ENCODE measurements at regions not wholly inside any gene's neighbourhood (a gene's known extent, or its start where the extent isn't known, plus 50 kb on each side); places are given as distances from the start of the nearest gene placed in this dataset.

DNA sequence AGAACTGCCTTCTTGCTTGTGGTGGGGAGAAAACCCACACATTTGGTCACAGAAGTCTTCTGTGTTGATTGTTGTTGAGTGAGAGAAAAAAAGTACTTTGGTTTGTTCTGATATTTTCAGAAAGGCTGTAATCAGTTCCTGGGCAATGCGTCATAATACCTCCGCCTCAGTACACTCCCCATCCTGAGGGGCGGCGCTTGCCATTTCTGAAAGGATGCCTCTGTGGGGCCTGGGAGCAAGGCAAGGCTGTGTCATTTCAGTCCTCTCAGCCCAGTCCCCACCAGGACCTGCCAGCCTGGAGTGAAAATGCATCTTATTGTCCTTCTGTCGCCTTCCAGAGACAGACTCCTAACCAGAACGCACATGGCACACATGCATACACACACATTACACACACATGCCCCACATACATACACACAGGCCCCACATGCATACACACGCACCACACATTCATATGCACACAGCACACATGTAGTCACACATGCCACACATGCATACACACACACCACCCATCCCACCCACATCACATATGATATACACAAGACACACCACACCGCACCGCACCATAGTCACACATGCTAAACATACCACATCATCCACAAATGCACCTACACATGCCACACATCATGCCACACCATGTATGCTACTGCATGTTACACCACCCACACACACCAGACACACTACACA, 90.0 kb downstream of the CXCL12 start:
- no peak overlapping the region for H3K4me3 ChIP-seq (ENCODE audit: low read depth, low read length)
- DNase-seq (ENCODE audit: low read depth), result no peak
- TF ChIP-seq, protein P1, sequence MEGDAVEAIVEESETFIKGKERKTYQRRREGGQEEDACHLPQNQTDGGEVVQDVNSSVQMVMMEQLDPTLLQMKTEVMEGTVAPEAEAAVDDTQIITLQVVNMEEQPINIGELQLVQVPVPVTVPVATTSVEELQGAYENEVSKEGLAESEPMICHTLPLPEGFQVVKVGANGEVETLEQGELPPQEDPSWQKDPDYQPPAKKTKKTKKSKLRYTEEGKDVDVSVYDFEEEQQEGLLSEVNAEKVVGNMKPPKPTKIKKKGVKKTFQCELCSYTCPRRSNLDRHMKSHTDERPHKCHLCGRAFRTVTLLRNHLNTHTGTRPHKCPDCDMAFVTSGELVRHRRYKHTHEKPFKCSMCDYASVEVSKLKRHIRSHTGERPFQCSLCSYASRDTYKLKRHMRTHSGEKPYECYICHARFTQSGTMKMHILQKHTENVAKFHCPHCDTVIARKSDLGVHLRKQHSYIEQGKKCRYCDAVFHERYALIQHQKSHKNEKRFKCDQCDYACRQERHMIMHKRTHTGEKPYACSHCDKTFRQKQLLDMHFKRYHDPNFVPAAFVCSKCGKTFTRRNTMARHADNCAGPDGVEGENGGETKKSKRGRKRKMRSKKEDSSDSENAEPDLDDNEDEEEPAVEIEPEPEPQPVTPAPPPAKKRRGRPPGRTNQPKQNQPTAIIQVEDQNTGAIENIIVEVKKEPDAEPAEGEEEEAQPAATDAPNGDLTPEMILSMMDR (conservative IDR thresholded peaks at IDR 0.05; ENCODE audit: low read depth, low read length), result no peak

GRCh38 chr10:44293842-44294241, 91.1 kb downstream of the CXCL12 start:
- H3K4me3 ChIP-seq (ENCODE audit: low read depth, low read length), result no peak overlapping the region
- TF ChIP-seq, protein P1 (conservative IDR thresholded peaks at IDR 0.05; ENCODE audit: low read depth, low read length), result no peak
- peak; percentile 73 for DNase-seq (ENCODE audit: low read depth)

DNA sequence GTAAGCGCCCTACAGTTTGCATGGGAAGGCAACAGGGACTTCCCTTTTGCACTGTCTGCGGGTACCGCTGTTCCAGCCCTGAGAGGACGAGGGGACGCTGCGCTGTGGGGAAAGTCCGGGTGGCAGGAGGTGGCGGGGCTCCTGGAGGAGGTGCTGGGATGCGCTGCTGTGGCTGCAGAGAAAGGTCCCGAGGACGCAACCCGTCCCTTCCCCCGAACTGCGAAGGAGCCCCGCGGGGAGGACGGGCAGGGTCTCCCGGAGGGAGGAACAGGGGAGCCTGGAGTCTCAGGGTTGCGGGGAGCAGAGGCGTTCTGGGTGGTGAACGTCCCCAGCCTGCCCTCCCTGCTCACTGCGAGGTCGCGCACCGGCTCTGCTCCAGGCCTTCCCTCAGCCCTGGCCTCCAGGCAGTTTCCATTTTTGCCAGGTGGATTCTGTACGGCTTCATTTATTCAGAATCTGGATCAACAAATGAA, 91.6 kb downstream of the CXCL12 start:
- no peak for DNase-seq (ENCODE audit: low read depth)
- H3K4me3 ChIP-seq (ENCODE audit: low read depth, low read length), result peak overlapping the region; percentile 24
- TF ChIP-seq, protein P1 (conservative IDR thresholded peaks at IDR 0.05; ENCODE audit: low read depth, low read length), result no peak

DNA sequence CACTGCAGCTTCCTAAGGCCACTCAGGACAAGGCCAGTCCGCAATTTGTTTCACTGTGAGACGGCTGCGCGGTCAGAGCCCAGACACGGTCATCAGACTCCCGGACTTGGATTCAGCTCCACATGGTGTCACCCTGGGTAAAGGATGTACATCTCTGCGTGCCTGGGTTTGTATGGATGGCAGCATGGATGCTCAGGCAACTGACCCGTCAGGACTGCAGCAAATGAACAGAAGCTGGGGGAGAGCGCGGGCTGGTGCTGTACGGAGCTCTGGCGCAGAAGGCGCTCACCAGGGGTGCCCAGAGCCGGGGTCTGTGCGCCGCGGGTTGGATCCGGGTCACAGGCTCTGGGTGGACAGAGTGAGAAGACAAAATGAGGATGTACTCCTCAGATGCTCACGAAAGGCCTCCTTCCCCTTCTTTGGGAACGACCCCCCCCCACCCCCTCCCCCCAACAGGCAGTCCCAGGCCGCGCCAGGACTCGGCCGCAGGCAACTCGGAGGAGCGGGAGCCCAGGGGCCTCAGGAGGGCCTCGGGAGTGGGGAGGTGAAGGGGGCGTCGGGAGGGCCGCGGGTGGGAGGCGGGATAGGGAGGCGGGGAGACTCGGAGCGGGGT, 92.4 kb downstream of the CXCL12 start:
- no peak overlapping the region for H3K4me3 ChIP-seq (ENCODE audit: low read depth, low read length)
- no peak for DNase-seq (ENCODE audit: low read depth)
- TF ChIP-seq, protein P1 (conservative IDR thresholded peaks at IDR 0.05; ENCODE audit: low read depth, low read length), result no peak

DNA sequence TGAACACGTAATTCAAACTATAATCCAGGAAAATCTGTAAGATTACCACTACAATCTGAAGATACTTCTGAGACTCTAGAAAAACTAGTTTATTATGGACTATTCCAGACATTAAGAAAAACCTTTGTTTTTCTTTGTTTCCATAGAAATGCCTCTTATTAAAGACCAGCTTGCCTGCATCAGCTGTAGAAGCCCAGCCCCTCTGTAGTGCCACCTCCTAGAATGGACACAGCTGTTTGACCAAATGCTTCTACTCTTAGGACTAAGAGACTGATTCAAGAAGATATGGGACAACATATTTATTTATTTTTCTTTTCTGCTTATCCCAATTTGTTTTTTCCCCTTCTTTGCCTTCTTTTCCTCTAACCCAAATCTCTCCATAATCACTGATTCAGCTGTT, 93.8 kb downstream of the CXCL12 start:
- H3K4me3 ChIP-seq (ENCODE audit: low read depth, low read length), result no peak overlapping the region
- DNase-seq (ENCODE audit: low read depth), result no peak
- TF ChIP-seq, protein P1 (conservative IDR thresholded peaks at IDR 0.05; ENCODE audit: low read depth, low read length), result no peak

DNA sequence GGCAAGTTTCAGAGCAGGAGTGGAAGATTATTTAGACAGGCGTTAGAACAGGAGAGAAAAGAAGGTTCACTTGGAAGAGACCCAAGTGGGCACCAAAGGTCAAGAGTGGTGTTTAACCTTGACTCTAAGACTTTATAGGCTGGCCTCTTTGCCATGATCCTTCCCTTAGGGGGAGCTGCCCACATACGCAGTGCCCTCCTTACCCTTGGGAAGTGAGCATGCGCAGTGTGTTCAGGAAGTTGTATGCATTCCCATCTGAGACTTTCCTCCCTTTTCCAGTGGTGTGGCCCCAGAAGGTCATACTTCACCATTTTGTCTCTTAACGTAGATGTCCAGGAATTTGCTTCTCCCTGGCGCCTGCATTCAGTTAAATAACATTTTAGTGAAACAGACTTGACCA, 95.8 kb downstream of the CXCL12 start:
- DNase-seq (ENCODE audit: low read depth), result no peak
- no peak overlapping the region for H3K4me3 ChIP-seq (ENCODE audit: low read depth, low read length)
- TF ChIP-seq, protein P1 (conservative IDR thresholded peaks at IDR 0.05; ENCODE audit: low read depth, low read length), result no peak

GRCh38 chr10:44287408-44287807, 97.5 kb downstream of the CXCL12 start:
- no peak for DNase-seq (ENCODE audit: low read depth)
- H3K4me3 ChIP-seq (ENCODE audit: low read depth, low read length), result no peak overlapping the region
- TF ChIP-seq, protein P1 (conservative IDR thresholded peaks at IDR 0.05; ENCODE audit: low read depth, low read length), result no peak

Data from choroid plexus epithelial cell (primary cell).